Transverse colon (tissue), 4 donors: ENCODE measurements at regions not wholly inside any gene's neighbourhood (a gene's known extent, or its start where the extent isn't known, plus 50 kb on each side); places are given as distances from the start of the nearest gene placed in this dataset.

Experiments
- DNase-seq: peaks from one replicate; pipeline ENCODE4 v3.0.0-alpha.2; 2019
- H3K27ac ChIP-seq, 4 donors: fragments of 200-600 bp; sonication (generic); 2 replicates each; pipeline ENCODE4 v1.5.1; 2016 to 2018; ENCODE audit warnings: inconsistent platforms in 4 of 4
- H3K27me3 ChIP-seq: fragments of 200-600 bp; sonication (generic); 2 replicates; pipeline ENCODE4 v1.5.1; 2017; ENCODE audit warnings: inconsistent platforms
- H3K36me3 ChIP-seq, 4 donors: fragments of 200-600 bp; sonication (generic); 2 replicates each; pipeline ENCODE4 v1.5.1; 2017 to 2019; ENCODE audit warnings: inconsistent platforms in 4 of 4
- H3K4me1 ChIP-seq, 4 donors: fragments of 200-600 bp; sonication (generic); 2 replicates each; pipeline ENCODE4 v1.5.1; 2017 to 2020; ENCODE audit warnings: inconsistent platforms in 4 of 4
- H3K4me3 ChIP-seq, 4 donors: fragments of 200-600 bp; sonication (generic); 1 replicate in 1 of 4; 2 replicates in 3 of 4; pipeline versions ENCODE4 v1.5.1 to v1.6.1; 2017 to 2019; ENCODE audit warnings: inconsistent platforms in 4 of 4
- H3K9me3 ChIP-seq, 2 donors: fragments of 200-600 bp; sonication (generic); 2 replicates each; pipeline ENCODE4 v1.5.1; 2017 to 2019; ENCODE audit warnings: inconsistent platforms in 2 of 2
- CTCF ChIP-seq, 5 experiments: fragments of 200-600 bp in 3 of 5; fragments of 450-650 bp in 2 of 5; sonication (generic) in 3 of 5; IDR thresholded peaks; 1 replicate in 2 of 5; 2 replicates in 3 of 5; pipeline ENCODE4 v1.5.1; 2016 to 2017; ENCODE audit warnings: antibody characterized with exemption in 5 of 5, inconsistent platforms in 3 of 5, mild to moderate bottlenecking in 2 of 5, moderate library complexity in 1 of 5
- EP300 ChIP-seq: sonication (generic); formaldehyde crosslinking; IDR thresholded peaks from one replicate; pipeline ENCODE4 v1.6.1; 2017; ENCODE audit warnings: antibody characterized with exemption, low read depth
- POLR2A ChIP-seq: fragments of 450-650 bp; IDR thresholded peaks from one replicate; pipeline ENCODE4 v1.6.1; 2016; ENCODE audit warnings: antibody characterized with exemption, mild to moderate bottlenecking, moderate library complexity
- POLR2AphosphoS5 ChIP-seq, 3 donors: sonication (generic); formaldehyde crosslinking; IDR thresholded peaks; one replicate each; pipeline ENCODE4 v1.6.1; 2016; ENCODE audit warnings: antibody characterized with exemption in 3 of 3
- WGBS, 2 donors: methylation state at CpG; one replicate each; pipeline ENCODE4 v1.1.5; 2018; ENCODE audit warnings: low coverage in 1 of 2; 5-methylcytosine and 5-hydroxymethylcytosine counted together
- in situ Hi-C, 4 donors: fragments of 200-750 bp; cut with MboI; loops; one replicate each; pipeline versions ENCODE4 v1.15.0 to v1.15.1; 2017; ENCODE audit warnings: low sequenced_read_pairs in 3 of 4, low pct_ligation_motif_present in 1 of 4, low pct_unique_long_range_greater_than_20kb in 1 of 4
- intact Hi-C: fragments of 100-400 bp; cut with DNase I; formaldehyde crosslinking; loops from one replicate; pipeline ENCODE4 v1.15.1; 2023; ENCODE audit warnings: low total_unique reads

- TF ChIP-seq POLR2AphosphoS5 (IDR thresholded peaks at IDR 0.05) (no peak), EP300 (no peak), CTCF (IDR thresholded peaks at IDR 0.05) (no peak), POLR2A (no peak)
- DNase-seq = no peak
- intact Hi-C loops (no loop called here), in situ Hi-C loops (loop anchor here in 2 of 4 donors (25.0 kb wide), 1 partner anchor 339 kb away; no protein-coding TSS in a partner anchor)
- no peak overlapping the region for H3K27ac ChIP-seq
- no peaks in the 10 kb centered on the region for H3K27me3 ChIP-seq
- H3K4me3 ChIP-seq = no peak overlapping the region
- H3K9me3 ChIP-seq = peaks cover 1 to 7% of the 10 kb centered on the region in 2 donors
- no peaks in the 10 kb centered on the region for H3K36me3 ChIP-seq
- WGBS, 2 donors = 76 to 86% methylated on average over 3 of the region's 3 CpGs
- H3K4me1 ChIP-seq = peaks cover 0 to 3% (median 0%) of the 10 kb centered on the region in 4 donors
Measured at GRCh38 chr1:199101635-199102034, 462.8 kb downstream of the PTPRC start.

- no peaks in the 10 kb centered on the region for H3K36me3 ChIP-seq
- H3K27me3 ChIP-seq = no peaks in the 10 kb centered on the region
- H3K4me3 ChIP-seq = no peak overlapping the region
- intact Hi-C loops = no loop called here
- in situ Hi-C loops = loop anchor here in 2 of 4 donors (25.0 kb wide), 1 partner anchor 340 kb away; no protein-coding TSS in a partner anchor
- H3K4me1 ChIP-seq = peaks cover 0 to 3% (median 0%) of the 10 kb centered on the region in 4 donors
- no peak overlapping the region for H3K27ac ChIP-seq
- H3K9me3 ChIP-seq = peaks cover 5 to 7% of the 10 kb centered on the region in 2 donors
- 89 to 91% methylated on average over 1 to 3 of the region's 3 CpGs for WGBS, 2 donors
- TF ChIP-seq POLR2AphosphoS5 (IDR thresholded peaks at IDR 0.05) (no peak), CTCF (IDR thresholded peaks at IDR 0.05) (no peak), EP300 (no peak), POLR2A (no peak)
- DNase-seq = no peak
Measured at GRCh38 chr1:199102239-199102638, 463.4 kb downstream of the PTPRC start.

GRCh38 chr1:199109160-199109559 is 470.3 kb downstream of the PTPRC start:
- Histone ChIP-seq H3K36me3 (no peaks in the 10 kb centered on the region), H3K9me3 (peaks cover 5 to 7% of the 10 kb centered on the region in 2 donors), H3K27ac (no peak overlapping the region), H3K4me1 (peaks cover 0 to 3% (median 0%) of the 10 kb centered on the region in 4 donors), H3K27me3 (no peaks in the 10 kb centered on the region), H3K4me3 (no peak overlapping the region)
- whole genome bisulfite sequencing, 2 donors = 97 to 100% methylated on average over 3 of the region's 3 CpGs
- TF ChIP-seq CTCF (IDR thresholded peaks at IDR 0.05) (no peak), POLR2A (no peak), EP300 (no peak), POLR2AphosphoS5 (IDR thresholded peaks at IDR 0.05) (no peak)
- intact Hi-C loops (no loop called here), in situ Hi-C loops (loop anchor here in 2 of 4 donors (25.0 kb wide), 1 partner anchor 347 kb away; no protein-coding TSS in a partner anchor)
- DNase-seq = no peak

GRCh38 chr1:199112365-199112764 is 473.5 kb downstream of the PTPRC start:
- DNase-seq = no peak
- Histone ChIP-seq H3K27me3 (no peaks in the 10 kb centered on the region), H3K27ac (no peak overlapping the region), H3K4me3 (no peak overlapping the region), H3K4me1 (no peaks in the 10 kb centered on the region), H3K36me3 (no peaks in the 10 kb centered on the region), H3K9me3 (no peaks in the 10 kb centered on the region)
- TF ChIP-seq POLR2A (no peak), EP300 (no peak), CTCF (IDR thresholded peaks at IDR 0.05) (no peak), POLR2AphosphoS5 (IDR thresholded peaks at IDR 0.05) (no peak)
- intact Hi-C loops = loop anchor here (2.0 kb wide), 1 partner anchor 72 kb away; no protein-coding TSS in a partner anchor
- in situ Hi-C loops = loop anchor here in 2 of 4 donors (25.0 kb wide), 1 partner anchor 350 kb away; no protein-coding TSS in a partner anchor
